Neural cell (in vitro differentiated cells): ENCODE measurements at regions not wholly inside any gene's neighbourhood (a gene's known extent, or its start where the extent isn't known, plus 50 kb on each side); places are given as distances from the start of the nearest gene placed in this dataset.

Source experiments
- H2AFZ ChIP-seq: fragments of 200-600, 300-800 bp; sonication (generic), shearing (Covaris generic); 2 replicates; pipeline ENCODE4 v1.6.0; 2014; ENCODE audit warnings: low read depth, mild to moderate bottlenecking, antibody characterized with exemption, low read length, moderate library complexity
- H3F3A ChIP-seq: fragments of 200-600 bp; shearing (Covaris generic); 2 replicates; pipeline ENCODE4 v1.6.1; 2016; ENCODE audit warnings: mild to moderate bottlenecking, moderate library complexity, mixed read lengths, antibody characterized with exemption, low read length; ENCODE audit not compliant: insufficient read depth, poor library complexity, severe bottlenecking
- H3K27ac ChIP-seq: fragments of 200-600, 300-800 bp; sonication (generic), shearing (Covaris generic); 2 replicates; pipeline ENCODE4 v1.5.1; 2014; ENCODE audit warnings: mild to moderate bottlenecking, low read length, moderate library complexity
- H3K27me3 ChIP-seq: fragments of 300-800, 200-600 bp; sonication (generic), shearing (Covaris generic); 2 replicates; pipeline ENCODE4 v1.6.0; 2014; ENCODE audit warnings: mild to moderate bottlenecking, low read depth, low read length, moderate library complexity; ENCODE audit not compliant: insufficient read depth
- H3K36me3 ChIP-seq: fragments of 300-800, 200-600 bp; sonication (generic), shearing (Covaris generic); 2 replicates; pipeline ENCODE4 v1.5.1; 2014; ENCODE audit warnings: mild to moderate bottlenecking, antibody characterized with exemption, low read length, moderate library complexity; ENCODE audit not compliant: insufficient read depth
- H3K4me2 ChIP-seq: fragments of 300-800, 200-600 bp; sonication (generic), shearing (Covaris generic); 2 replicates; pipeline ENCODE4 v1.6.0; 2014; ENCODE audit warnings: mild to moderate bottlenecking, low read length
- H3K4me3 ChIP-seq: fragments of 300-800, 200-600 bp; sonication (generic), shearing (Covaris generic); 2 replicates; pipeline ENCODE4 v1.5.1; 2014; ENCODE audit warnings: mild to moderate bottlenecking, low read length, moderate library complexity
- H3K79me2 ChIP-seq: fragments of 200-600 bp; shearing (Covaris generic); replicated peaks from 2 replicates; pipeline ENCODE4 v1.6.0; 2014; ENCODE audit warnings: mild to moderate bottlenecking, low read length, moderate library complexity; ENCODE audit not compliant: insufficient read depth
- H3K9ac ChIP-seq: fragments of 300-800, 200-600 bp; sonication (generic), shearing (Covaris generic); 2 replicates; pipeline ENCODE4 v1.6.1; 2016; ENCODE audit warnings: mild to moderate bottlenecking, low read length, mixed read lengths
- H3K9me2 ChIP-seq: fragments of 200-600 bp; shearing (Covaris generic); 2 replicates; pipeline ENCODE4 v1.6.1; 2016; ENCODE audit warnings: mild to moderate bottlenecking, low read length, mixed read lengths; ENCODE audit not compliant: insufficient read depth
- H3K9me3 ChIP-seq: fragments of 200-600, 300-800 bp; sonication (generic), shearing (Covaris generic); 2 replicates; pipeline ENCODE4 v1.6.1; 2016; ENCODE audit warnings: mild to moderate bottlenecking, mixed run types, low read length, moderate library complexity, mixed read lengths
- H4K20me1 ChIP-seq: fragments of 200-600 bp; shearing (Covaris generic); 2 replicates; pipeline ENCODE4 v1.6.1; 2016; ENCODE audit warnings: mild to moderate bottlenecking, mixed run types; ENCODE audit not compliant: insufficient read depth
- EP300 ChIP-seq: fragments of 450-650 bp; conservative IDR thresholded peaks from 2 replicates; pipeline ENCODE4 v1.6.1; 2014; ENCODE audit warnings: antibody characterized with exemption, mild to moderate bottlenecking, moderate library complexity; ENCODE audit not compliant: poor library complexity, severe bottlenecking
- EZH2 ChIP-seq: fragments of 200-600, 300-800 bp; shearing (Covaris generic), sonication (generic); IDR thresholded peaks from 2 replicates; pipeline ENCODE4 v1.6.1; 2014; ENCODE audit warnings: antibody characterized with exemption, low read length, borderline replicate concordance, mild to moderate bottlenecking; ENCODE audit not compliant: insufficient read depth, poor library complexity, severe bottlenecking
- MXI1 ChIP-seq: fragments of 450-650 bp; conservative IDR thresholded peaks from 2 replicates; pipeline ENCODE4 v1.6.1; 2014; ENCODE audit warnings: antibody characterized with exemption, mild to moderate bottlenecking; ENCODE audit not compliant: poor library complexity, severe bottlenecking
- POLR2AphosphoS5 ChIP-seq: IDR thresholded peaks from 2 replicates; pipeline ENCODE4 v1.6.1; 2012
- RAD21 ChIP-seq: fragments of 450-650 bp; conservative IDR thresholded peaks from 2 replicates; pipeline ENCODE4 v1.6.1; 2014; ENCODE audit warnings: antibody characterized with exemption, mild to moderate bottlenecking, moderate library complexity
- SMC3 ChIP-seq: fragments of 450-650 bp; conservative IDR thresholded peaks from 2 replicates; pipeline ENCODE4 v1.6.1; 2014; ENCODE audit warnings: antibody characterized with exemption, mild to moderate bottlenecking, moderate library complexity; ENCODE audit not compliant: poor library complexity
- TAF1 ChIP-seq: IDR thresholded peaks from 2 replicates; pipeline ENCODE4 v1.6.1; 2012; ENCODE audit warnings: low read depth
- TF ChIP-seq, protein P1 (sequence below): IDR thresholded peaks from 2 replicates; pipeline ENCODE4 v1.6.1; 2012; ENCODE audit warnings: borderline replicate concordance
- TF ChIP-seq, protein P2 (sequence below): fragments of 450-650 bp; IDR thresholded peaks from 2 replicates; pipeline ENCODE4 v1.5.1; 2014; ENCODE audit warnings: antibody characterized with exemption, mild to moderate bottlenecking, moderate library complexity; ENCODE audit not compliant: poor library complexity, severe bottlenecking

DNA sequence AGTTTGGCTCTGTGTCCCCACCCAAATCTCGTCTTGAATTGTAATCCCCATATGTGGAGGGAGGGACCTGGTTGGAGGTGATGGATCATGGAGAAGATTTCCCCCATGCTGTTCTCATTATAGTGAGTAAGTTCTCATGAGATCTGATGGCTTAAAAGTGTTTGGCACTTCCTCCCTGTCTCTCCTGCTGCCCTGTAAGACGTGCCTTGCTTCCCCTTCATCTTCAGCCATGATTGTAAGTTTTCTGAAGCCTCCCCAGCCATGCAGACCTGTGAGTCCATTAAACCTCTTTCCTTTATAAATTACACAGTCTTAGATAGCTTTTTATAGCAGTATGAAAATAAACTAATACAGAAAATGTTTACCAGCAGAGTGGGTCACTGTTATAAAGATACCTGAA is 577.6 kb downstream of the UTRN start:
- Histone ChIP-seq H3K79me2 (no peaks in the 10 kb centered on the region), H3K27me3 (no peaks in the 10 kb centered on the region), H4K20me1 (no peaks in the 10 kb centered on the region), H3F3A (no peaks in the 10 kb centered on the region), H3K4me3 (no peak overlapping the region), H3K9me3 (no peaks in the 10 kb centered on the region), H3K27ac (no peak overlapping the region), H3K9ac (no peak overlapping the region), H3K36me3 (no peaks in the 10 kb centered on the region), H2AFZ (no peak overlapping the region), H3K4me2 (no peak overlapping the region), H3K9me2 (no peaks in the 10 kb centered on the region)
- no peak for TF ChIP-seq POLR2AphosphoS5
- no peak for TF ChIP-seq MXI1
- no peak for TF ChIP-seq EZH2
- no peak for TF ChIP-seq SMC3
- no peak for TF ChIP-seq RAD21
- no peak for TF ChIP-seq EP300
- no peak for TF ChIP-seq TAF1
- TF ChIP-seq, protein P1, sequence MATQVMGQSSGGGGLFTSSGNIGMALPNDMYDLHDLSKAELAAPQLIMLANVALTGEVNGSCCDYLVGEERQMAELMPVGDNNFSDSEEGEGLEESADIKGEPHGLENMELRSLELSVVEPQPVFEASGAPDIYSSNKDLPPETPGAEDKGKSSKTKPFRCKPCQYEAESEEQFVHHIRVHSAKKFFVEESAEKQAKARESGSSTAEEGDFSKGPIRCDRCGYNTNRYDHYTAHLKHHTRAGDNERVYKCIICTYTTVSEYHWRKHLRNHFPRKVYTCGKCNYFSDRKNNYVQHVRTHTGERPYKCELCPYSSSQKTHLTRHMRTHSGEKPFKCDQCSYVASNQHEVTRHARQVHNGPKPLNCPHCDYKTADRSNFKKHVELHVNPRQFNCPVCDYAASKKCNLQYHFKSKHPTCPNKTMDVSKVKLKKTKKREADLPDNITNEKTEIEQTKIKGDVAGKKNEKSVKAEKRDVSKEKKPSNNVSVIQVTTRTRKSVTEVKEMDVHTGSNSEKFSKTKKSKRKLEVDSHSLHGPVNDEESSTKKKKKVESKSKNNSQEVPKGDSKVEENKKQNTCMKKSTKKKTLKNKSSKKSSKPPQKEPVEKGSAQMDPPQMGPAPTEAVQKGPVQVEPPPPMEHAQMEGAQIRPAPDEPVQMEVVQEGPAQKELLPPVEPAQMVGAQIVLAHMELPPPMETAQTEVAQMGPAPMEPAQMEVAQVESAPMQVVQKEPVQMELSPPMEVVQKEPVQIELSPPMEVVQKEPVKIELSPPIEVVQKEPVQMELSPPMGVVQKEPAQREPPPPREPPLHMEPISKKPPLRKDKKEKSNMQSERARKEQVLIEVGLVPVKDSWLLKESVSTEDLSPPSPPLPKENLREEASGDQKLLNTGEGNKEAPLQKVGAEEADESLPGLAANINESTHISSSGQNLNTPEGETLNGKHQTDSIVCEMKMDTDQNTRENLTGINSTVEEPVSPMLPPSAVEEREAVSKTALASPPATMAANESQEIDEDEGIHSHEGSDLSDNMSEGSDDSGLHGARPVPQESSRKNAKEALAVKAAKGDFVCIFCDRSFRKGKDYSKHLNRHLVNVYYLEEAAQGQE = no peak
- TF ChIP-seq, protein P2, sequence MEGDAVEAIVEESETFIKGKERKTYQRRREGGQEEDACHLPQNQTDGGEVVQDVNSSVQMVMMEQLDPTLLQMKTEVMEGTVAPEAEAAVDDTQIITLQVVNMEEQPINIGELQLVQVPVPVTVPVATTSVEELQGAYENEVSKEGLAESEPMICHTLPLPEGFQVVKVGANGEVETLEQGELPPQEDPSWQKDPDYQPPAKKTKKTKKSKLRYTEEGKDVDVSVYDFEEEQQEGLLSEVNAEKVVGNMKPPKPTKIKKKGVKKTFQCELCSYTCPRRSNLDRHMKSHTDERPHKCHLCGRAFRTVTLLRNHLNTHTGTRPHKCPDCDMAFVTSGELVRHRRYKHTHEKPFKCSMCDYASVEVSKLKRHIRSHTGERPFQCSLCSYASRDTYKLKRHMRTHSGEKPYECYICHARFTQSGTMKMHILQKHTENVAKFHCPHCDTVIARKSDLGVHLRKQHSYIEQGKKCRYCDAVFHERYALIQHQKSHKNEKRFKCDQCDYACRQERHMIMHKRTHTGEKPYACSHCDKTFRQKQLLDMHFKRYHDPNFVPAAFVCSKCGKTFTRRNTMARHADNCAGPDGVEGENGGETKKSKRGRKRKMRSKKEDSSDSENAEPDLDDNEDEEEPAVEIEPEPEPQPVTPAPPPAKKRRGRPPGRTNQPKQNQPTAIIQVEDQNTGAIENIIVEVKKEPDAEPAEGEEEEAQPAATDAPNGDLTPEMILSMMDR = no peak

DNA sequence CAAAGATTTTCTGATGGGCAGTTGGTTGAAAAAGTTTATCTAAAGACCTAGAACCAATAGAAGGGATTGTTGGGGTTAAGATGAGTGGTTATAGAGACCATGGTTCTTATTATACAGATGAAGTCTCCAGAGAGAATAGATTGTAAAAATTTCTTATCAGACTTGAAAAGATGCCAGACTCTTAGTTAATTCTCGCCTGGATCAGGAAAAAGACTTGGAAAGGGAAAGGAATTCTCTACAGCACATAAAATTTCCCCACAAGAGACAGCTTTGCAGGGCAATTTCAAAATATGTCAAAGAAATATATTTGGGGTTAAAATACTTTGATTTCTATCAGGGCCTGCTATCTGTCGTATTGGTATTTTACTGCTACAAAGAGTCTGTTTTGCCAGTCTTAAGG is 582.6 kb downstream of the UTRN start:
- H2AFZ ChIP-seq = no peak overlapping the region
- no peaks in the 10 kb centered on the region for H3K79me2 ChIP-seq
- H3K9me3 ChIP-seq = no peaks in the 10 kb centered on the region

More for the DNA sequence above, 582.6 kb downstream of the UTRN start:
- Histone ChIP-seq H3K36me3 (no peaks in the 10 kb centered on the region), H3K27ac (no peak overlapping the region), H3K4me2 (no peak overlapping the region), H3K4me3 (no peak overlapping the region), H3K27me3 (no peaks in the 10 kb centered on the region), H3K9ac (no peak overlapping the region), H3K9me2 (no peaks in the 10 kb centered on the region), H3F3A (no peaks in the 10 kb centered on the region), H4K20me1 (no peaks in the 10 kb centered on the region)
- no peak for TF ChIP-seq MXI1
- no peak for TF ChIP-seq EP300
- no peak for TF ChIP-seq TAF1
- no peak for TF ChIP-seq RAD21
- no peak for TF ChIP-seq POLR2AphosphoS5
- TF ChIP-seq SMC3 = no peak
- TF ChIP-seq, protein P2 = no peak
- TF ChIP-seq EZH2 = no peak
- TF ChIP-seq, protein P1 = no peak
